Fibroblast of lung (primary cell): ENCODE measurements at regions not wholly inside any gene's neighbourhood (a gene's known extent, or its start where the extent isn't known, plus 50 kb on each side); places are given as distances from the start of the nearest gene placed in this dataset.

Source experiments
- DNase-seq, 2 donors: peaks; one replicate each; pipeline versions ENCODE4 v3.0.0 to v3.0.0-alpha.2; 2010; ENCODE audit warnings: low read depth in 2 of 2
- H2AFZ ChIP-seq: 2 replicates; pipeline ENCODE4 v1.5.1; 2012; ENCODE audit warnings: low read length, control low read depth, inconsistent platforms
- H3K27ac ChIP-seq: 2 replicates; pipeline ENCODE4 v1.5.1; 2011; ENCODE audit warnings: low read length, control low read depth; ENCODE audit not compliant: insufficient read depth
- H3K27me3 ChIP-seq: 2 replicates; pipeline ENCODE4 v1.5.1; 2011; ENCODE audit warnings: mild to moderate bottlenecking, low read length; ENCODE audit not compliant: control insufficient read depth, insufficient read depth
- H3K36me3 ChIP-seq: 2 replicates; pipeline ENCODE4 v1.5.1; 2011; ENCODE audit warnings: low read length; ENCODE audit not compliant: control insufficient read depth, insufficient read depth
- H3K4me1 ChIP-seq: 2 replicates; pipeline ENCODE4 v1.5.1; 2011; ENCODE audit warnings: low read length; ENCODE audit not compliant: control insufficient read depth, insufficient read depth; ENCODE audit errors: extremely low read depth
- H3K4me2 ChIP-seq: 2 replicates; pipeline ENCODE4 v1.5.1; 2011; ENCODE audit warnings: low read length, control low read depth; ENCODE audit not compliant: insufficient read depth; ENCODE audit errors: extremely low read depth
- H3K4me3 ChIP-seq, 4 experiments: fragments of 200-600 bp in 1 of 4; sonication (generic) in 1 of 4; replicated peaks in 1 of 4; 2 replicates each; pipeline ENCODE4 v1.5.1; 2011 to 2016; ENCODE audit warnings: low read length in 4 of 4, low read depth in 3 of 4, mild to moderate bottlenecking in 3 of 4, control low read depth in 2 of 4, inconsistent platforms in 1 of 4, mixed read lengths in 1 of 4; ENCODE audit not compliant: insufficient read depth in 1 of 4; ENCODE audit errors: control extremely low read depth in 1 of 4
- H3K79me2 ChIP-seq: 2 replicates; pipeline ENCODE4 v1.5.1; 2012; ENCODE audit warnings: mild to moderate bottlenecking, low read length, inconsistent platforms; ENCODE audit not compliant: control insufficient read depth, insufficient read depth
- H3K9ac ChIP-seq: 2 replicates; pipeline ENCODE4 v1.5.1; 2011; ENCODE audit warnings: mild to moderate bottlenecking, low read length, control low read depth; ENCODE audit not compliant: insufficient read depth
- H3K9me3 ChIP-seq: 2 replicates; pipeline ENCODE4 v1.5.1; 2012; ENCODE audit warnings: low read depth, low read length; ENCODE audit not compliant: control insufficient read depth, insufficient read depth
- H4K20me1 ChIP-seq: 2 replicates; pipeline ENCODE4 v1.5.1; 2011; ENCODE audit warnings: low read length; ENCODE audit not compliant: control insufficient read depth, insufficient read depth; ENCODE audit errors: extremely low read depth
- CTCF ChIP-seq, 2 donors: IDR thresholded peaks in 1 of 2; conservative IDR thresholded peaks in 1 of 2; 1 replicate in 1 of 2; 2 replicates in 1 of 2; pipeline ENCODE4 v1.5.1; 2011 to 2012; ENCODE audit warnings: low read length in 2 of 2, control low read depth in 1 of 2, inconsistent platforms in 1 of 2, low read depth in 1 of 2, mild to moderate bottlenecking in 1 of 2
- EZH2 ChIP-seq: IDR thresholded peaks from 2 replicates; pipeline ENCODE4 v1.5.1; 2012; ENCODE audit warnings: low read length, control low read depth, mild to moderate bottlenecking; ENCODE audit errors: missing control alignments

GRCh38 chr7:19491371-19491770 lies 217.5 kb downstream of the POLR1F start:
- H2AFZ ChIP-seq = no peak overlapping the region
- H3K79me2 ChIP-seq = no peaks in the 10 kb centered on the region
- H3K4me3 ChIP-seq = no peak overlapping the region
- no peaks in the 10 kb centered on the region for H3K9me3 ChIP-seq
- H3K4me2 ChIP-seq = no peak overlapping the region
- no peak overlapping the region for H3K9ac ChIP-seq
- H3K36me3 ChIP-seq = no peaks in the 10 kb centered on the region
- no peak for DNase-seq
- H3K4me1 ChIP-seq = no peaks in the 10 kb centered on the region
- no peaks in the 10 kb centered on the region for H4K20me1 ChIP-seq
- no peak overlapping the region for H3K27ac ChIP-seq
- H3K27me3 ChIP-seq = no peaks in the 10 kb centered on the region
- no peak for TF ChIP-seq EZH2
- TF ChIP-seq CTCF (conservative IDR thresholded peaks at IDR 0.05 in 1 of 2, IDR thresholded peaks at IDR 0.05 in 1 of 2; ENCODE audit: low read depth in 1 of 2, low read length in 2 of 2) = no peak

GRCh38 chr7:19489162-19489820 lies 219.5 kb downstream of the POLR1F start:
- Histone ChIP-seq H3K4me3 (no peak overlapping the region), H3K36me3 (no peaks in the 10 kb centered on the region), H4K20me1 (no peaks in the 10 kb centered on the region), H3K27ac (no peak overlapping the region), H3K9me3 (no peaks in the 10 kb centered on the region), H2AFZ (no peak overlapping the region), H3K4me2 (no peak overlapping the region), H3K9ac (no peak overlapping the region), H3K4me1 (no peaks in the 10 kb centered on the region), H3K79me2 (no peaks in the 10 kb centered on the region), H3K27me3 (no peaks in the 10 kb centered on the region)
- no peak for DNase-seq
- TF ChIP-seq CTCF (conservative IDR thresholded peaks at IDR 0.05 in 1 of 2, IDR thresholded peaks at IDR 0.05 in 1 of 2; ENCODE audit: low read depth in 1 of 2, low read length in 2 of 2) (no peak), EZH2 (no peak)

- Histone ChIP-seq H2AFZ (no peak overlapping the region), H3K9me3 (no peaks in the 10 kb centered on the region), H3K27me3 (no peaks in the 10 kb centered on the region), H3K36me3 (no peaks in the 10 kb centered on the region), H3K4me1 (no peaks in the 10 kb centered on the region), H4K20me1 (no peaks in the 10 kb centered on the region), H3K4me2 (no peak overlapping the region), H3K27ac (no peak overlapping the region), H3K79me2 (no peaks in the 10 kb centered on the region), H3K9ac (no peak overlapping the region), H3K4me3 (no peak overlapping the region)
- DNase-seq = no peak
- TF ChIP-seq CTCF (conservative IDR thresholded peaks at IDR 0.05 in 1 of 2, IDR thresholded peaks at IDR 0.05 in 1 of 2; ENCODE audit: low read depth in 1 of 2, low read length in 2 of 2) = no peak
- no peak for TF ChIP-seq EZH2
Measured at GRCh38 chr7:19488056-19488455, 220.8 kb downstream of the POLR1F start.
